Heart right ventricle (tissue), 16 donors: ENCODE measurements at regions not wholly inside any gene's neighbourhood (a gene's known extent, or its start where the extent isn't known, plus 50 kb on each side); places are given as distances from the start of the nearest gene placed in this dataset.

Experiments used
- ATAC-seq, 8 donors: fragments of 200-7000 bp; cut with Tn5 transposase; one replicate each; pipeline ENCODE4 v1.9.1; 2020; ENCODE audit warnings: mild to moderate bottlenecking in 8 of 8, moderate library complexity in 8 of 8, moderate number of reproducible peaks in 1 of 8
- DNase-seq, 2 donors: peaks; one replicate each; pipeline ENCODE4 v3.0.0-alpha.2; 2020
- H3K27ac ChIP-seq, 10 donors: fragments of 200-600 bp; sonication (generic) in 2 of 10; one replicate each; pipeline versions ENCODE4 v1.5.0 to v1.8.0; 2020 to 2022; ENCODE audit warnings: mild to moderate bottlenecking in 3 of 10
- H3K27me3 ChIP-seq, 7 donors: fragments of 200-600 bp; one replicate each; pipeline ENCODE4 v1.8.0; 2021 to 2022; ENCODE audit warnings: mild to moderate bottlenecking in 2 of 7
- H3K36me3 ChIP-seq, 9 donors: fragments of 200-600 bp; sonication (generic) in 1 of 9; one replicate each; pipeline versions ENCODE4 v1.5.0 to v1.8.0; 2020 to 2022; ENCODE audit warnings: mild to moderate bottlenecking in 2 of 9
- H3K4me1 ChIP-seq, 9 donors: fragments of 200-600 bp; sonication (generic) in 1 of 9; one replicate each; pipeline versions ENCODE4 v1.5.0 to v1.8.0; 2020 to 2022; ENCODE audit warnings: mild to moderate bottlenecking in 4 of 9
- H3K4me3 ChIP-seq, 10 donors: fragments of 200-600 bp; sonication (generic) in 2 of 10; one replicate each; pipeline versions ENCODE4 v1.5.0 to v1.8.0; 2020 to 2022; ENCODE audit warnings: mild to moderate bottlenecking in 7 of 10, moderate library complexity in 2 of 10
- H3K9me3 ChIP-seq, 11 donors: fragments of 200-600 bp in 10 of 11; sonication (generic) in 2 of 11; one replicate each; pipeline versions ENCODE4 v1.5.0 to v1.8.0; 2013 to 2022; ENCODE audit warnings: mild to moderate bottlenecking in 2 of 11, control low read depth in 1 of 11, moderate library complexity in 1 of 11
- WGBS, 2 donors: extraction: QIAGEN DNeasy Blood & Tissue Kit; methylation state at CpG; one replicate each; pipeline ENCODE4 v1.1.7; 2013; ENCODE audit warnings: inconsistent platforms in 1 of 2; 5-methylcytosine and 5-hydroxymethylcytosine counted together
- intact Hi-C, 10 donors: fragments of 100-400 bp; cut with DNase I; formaldehyde crosslinking; loops; one replicate each; pipeline versions ENCODE4 v1.11.1 to v1.14.2; 2022
- TF ChIP-seq, protein P1 (sequence below), 9 donors: fragments of 200-600 bp; sonication (generic) in 2 of 9; IDR thresholded peaks; one replicate each; pipeline versions ENCODE4 v1.5.0 to v1.8.0; 2021 to 2022; ENCODE audit warnings: antibody characterized with exemption in 9 of 9, mild to moderate bottlenecking in 5 of 9, moderate library complexity in 1 of 9
- donor health status: Arrhythmogenic right ventricular cardiomyopathy.
- donor health status: ischemic (EF 13 %, LVEDD 7.1; RV severe dilation, severe dysfunction).
- donor health status: healthy with polysubstance abuse.
- donor health status: DM: no; HTN: yes; CAD: no.
- donor health status: DM: no; HTN: no; CAD: no.
- donor health status: ischemic (EF 25% LVEDD 6.9; RV normal size, moderate dysfunction).
- donor health status: ischemic (EF 25% LVEDD 5.7; RV mildly dilated, moderate dysfunction).
- donor health status: healthy.
- donor health status: DM: yes; HTN: yes; CAD: no.
- donor health status: Ischemic cardiomyopathy.
- donor health status: ischemic (EF 35%, LVEDD 5.7; RV mildly dilated, moderate dysfunction).
- donor health status: nonischemic (EF 11% LVEDD 7.7; RV severe dilation, severe dysfunction).
- donor health status: DM: yes; HTN: yes; CAD: no.
- donor health status: PGD.
- donor health status: ischemic (EF 29% LVEDD 5.4; RV normal size, mild dysfunction).
- donor health status: nonischemic (EF 23%, LVEDD 6.1; RV moderate dilation, normal function).

DNA sequence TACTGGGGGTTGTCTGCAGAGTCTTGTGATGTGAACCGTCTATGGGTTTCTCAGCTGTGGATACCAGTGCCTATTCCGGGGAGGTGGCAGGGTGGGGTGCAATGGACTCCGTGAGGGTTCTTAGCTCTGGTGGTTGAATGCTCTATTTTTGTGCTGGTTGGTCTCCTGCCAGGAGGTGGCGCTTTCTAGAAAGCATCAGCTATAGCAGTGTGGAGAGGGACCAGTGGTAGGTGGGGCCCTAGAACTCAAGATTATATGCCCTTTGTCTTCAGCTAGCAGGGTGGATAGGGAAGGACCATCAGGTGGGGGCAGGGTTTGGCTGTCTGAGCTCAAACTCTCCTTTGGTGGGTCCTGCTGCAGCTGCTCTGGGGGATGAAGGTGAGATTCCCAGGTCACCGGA lies 127.3 kb upstream of the PLD5 start:
- DNase-seq (no peak), ATAC-seq (no peak)
- Histone ChIP-seq H3K4me1 (no peaks in the 10 kb centered on the region), H3K27ac (no peak overlapping the region), H3K36me3 (no peaks in the 10 kb centered on the region), H3K9me3 (no peaks in the 10 kb centered on the region), H3K27me3 (no peaks in the 10 kb centered on the region), H3K4me3 (no peak overlapping the region)
- WGBS, 2 donors = 49% methylated on average over 5 of the region's 5 CpGs
- TF ChIP-seq, protein P1, sequence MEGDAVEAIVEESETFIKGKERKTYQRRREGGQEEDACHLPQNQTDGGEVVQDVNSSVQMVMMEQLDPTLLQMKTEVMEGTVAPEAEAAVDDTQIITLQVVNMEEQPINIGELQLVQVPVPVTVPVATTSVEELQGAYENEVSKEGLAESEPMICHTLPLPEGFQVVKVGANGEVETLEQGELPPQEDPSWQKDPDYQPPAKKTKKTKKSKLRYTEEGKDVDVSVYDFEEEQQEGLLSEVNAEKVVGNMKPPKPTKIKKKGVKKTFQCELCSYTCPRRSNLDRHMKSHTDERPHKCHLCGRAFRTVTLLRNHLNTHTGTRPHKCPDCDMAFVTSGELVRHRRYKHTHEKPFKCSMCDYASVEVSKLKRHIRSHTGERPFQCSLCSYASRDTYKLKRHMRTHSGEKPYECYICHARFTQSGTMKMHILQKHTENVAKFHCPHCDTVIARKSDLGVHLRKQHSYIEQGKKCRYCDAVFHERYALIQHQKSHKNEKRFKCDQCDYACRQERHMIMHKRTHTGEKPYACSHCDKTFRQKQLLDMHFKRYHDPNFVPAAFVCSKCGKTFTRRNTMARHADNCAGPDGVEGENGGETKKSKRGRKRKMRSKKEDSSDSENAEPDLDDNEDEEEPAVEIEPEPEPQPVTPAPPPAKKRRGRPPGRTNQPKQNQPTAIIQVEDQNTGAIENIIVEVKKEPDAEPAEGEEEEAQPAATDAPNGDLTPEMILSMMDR (IDR thresholded peaks at IDR 0.05) = peak in 3 of 9 donors; percentile 18 to 30 (median 25)
- intact Hi-C loops = no loop called here

DNA sequence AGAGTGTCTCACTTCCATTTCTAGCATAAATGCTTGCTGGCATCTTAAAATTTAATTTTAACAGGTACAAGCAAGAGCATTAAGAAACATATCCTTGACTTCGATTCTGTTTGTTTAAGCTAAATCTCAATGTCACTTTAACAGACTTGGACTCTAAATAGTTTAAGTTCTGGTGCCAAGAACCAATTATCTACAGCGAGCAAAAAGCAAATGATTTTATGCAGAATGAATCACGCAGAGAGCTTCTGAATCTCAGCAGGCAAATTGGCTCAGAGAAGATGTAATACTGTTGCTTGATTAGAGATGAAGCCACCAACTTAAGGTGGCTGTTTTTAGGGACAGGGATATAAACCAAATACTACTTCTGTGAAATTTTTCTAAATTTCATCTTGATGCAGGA lies 117.0 kb upstream of the PLD5 start:
- no peak overlapping the region for H3K4me3 ChIP-seq
- 73 to 78% methylated on average over 3 of the region's 3 CpGs for WGBS, 2 donors
- intact Hi-C loops = no loop called here
- H3K4me1 ChIP-seq = no peaks in the 10 kb centered on the region
- ATAC-seq (no peak), DNase-seq (no peak)
- no peaks in the 10 kb centered on the region for H3K27me3 ChIP-seq
- TF ChIP-seq, protein P1 (IDR thresholded peaks at IDR 0.05) = no peak
- H3K9me3 ChIP-seq = peaks cover 0 to 5% (median 0%) of the 10 kb centered on the region in 11 donors
- no peaks in the 10 kb centered on the region for H3K36me3 ChIP-seq
- H3K27ac ChIP-seq = no peak overlapping the region

DNA sequence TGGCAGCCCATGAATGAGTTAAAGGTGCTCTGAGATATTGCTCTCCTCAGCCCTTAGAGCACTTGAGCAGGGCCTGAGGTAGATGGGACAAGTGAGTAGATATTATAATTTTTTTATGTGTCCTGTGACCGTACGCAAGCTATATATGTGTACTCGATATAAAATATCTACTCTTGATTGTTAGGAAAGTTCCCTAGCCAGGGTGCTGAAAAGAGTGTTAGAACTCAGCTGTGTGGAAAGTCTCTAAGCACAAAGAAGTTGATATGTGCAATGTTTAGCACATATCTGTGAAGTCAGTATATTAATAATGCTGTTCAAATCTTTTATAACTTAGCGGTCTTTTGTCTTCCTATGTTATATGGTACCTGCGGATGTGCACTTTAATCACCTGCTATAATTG lies 114.6 kb upstream of the PLD5 start:
- Histone ChIP-seq H3K27me3 (no peaks in the 10 kb centered on the region), H3K4me3 (no peak overlapping the region), H3K4me1 (no peaks in the 10 kb centered on the region), H3K27ac (no peak overlapping the region), H3K36me3 (no peaks in the 10 kb centered on the region), H3K9me3 (peaks cover 0 to 5% (median 0%) of the 10 kb centered on the region in 11 donors)
- intact Hi-C loops = no loop called here
- TF ChIP-seq, protein P1 (IDR thresholded peaks at IDR 0.05) = no peak
- 74 to 83% methylated on average over 5 of the region's 5 CpGs for WGBS, 2 donors
- ATAC-seq = no peak
- DNase-seq = no peak

DNA sequence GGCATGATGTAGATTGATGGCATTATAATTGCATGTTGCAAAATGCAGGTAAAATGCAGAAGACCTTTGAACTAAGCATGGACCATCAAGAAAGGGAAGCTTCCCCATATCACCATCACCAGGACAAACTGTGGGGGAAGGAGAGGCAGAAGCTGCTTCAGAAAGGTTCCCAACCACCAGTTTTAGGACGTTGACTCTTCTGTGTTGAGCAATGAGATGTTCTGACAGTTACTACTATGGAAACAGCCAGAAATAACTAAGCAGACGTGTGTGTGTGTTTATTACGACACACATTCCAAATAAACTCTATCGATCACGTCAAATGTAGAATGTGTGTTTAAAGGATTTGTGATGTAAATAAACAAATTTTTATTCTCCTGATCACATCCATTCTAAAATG lies 110.2 kb upstream of the PLD5 start:
- H3K9me3 ChIP-seq = peaks cover 0 to 5% (median 0%) of the 10 kb centered on the region in 11 donors
- no peaks in the 10 kb centered on the region for H3K36me3 ChIP-seq
- WGBS, 2 donors = 80% methylated on average over 5 of the region's 5 CpGs
- H3K4me1 ChIP-seq = no peaks in the 10 kb centered on the region
- H3K27me3 ChIP-seq = no peaks in the 10 kb centered on the region
- no peak for ATAC-seq
- H3K27ac ChIP-seq = no peak overlapping the region
- no peak for DNase-seq
- TF ChIP-seq, protein P1 (IDR thresholded peaks at IDR 0.05) = no peak
- no peak overlapping the region for H3K4me3 ChIP-seq
- intact Hi-C loops = no loop called here
